HG03342 (cell line): ENCODE measurements at regions not wholly inside any gene's neighbourhood (a gene's known extent, or its start where the extent isn't known, plus 50 kb on each side); places are given as distances from the start of the nearest gene placed in this dataset.
"Not testable (repeated sequence)": the region's sequence is repeated elsewhere in the genome, so short reads cannot be mapped to it uniquely, and the experiment has no call there.

Experiments
- ATAC-seq: cut with Tn5 transposase; IDR thresholded peaks from one replicate; pipeline ENCODE4 v1.9.1; 2021; ENCODE audit warnings: mild to moderate bottlenecking, moderate library complexity; ENCODE audit not compliant: unreplicated experiment

GRCh38 chr21:6130734-6131133 is 4390.6 kb upstream of the TPTE start:
- ATAC-seq = not testable (repeated sequence)

GRCh38 chr21:6133373-6133772 is 4388.0 kb upstream of the TPTE start:
- ATAC-seq = not testable (repeated sequence)

- not testable (repeated sequence) for ATAC-seq
Measured at GRCh38 chr21:6133852-6134630, 4387.3 kb upstream of the TPTE start.

GRCh38 chr21:6136732-6137131 is 4384.7 kb upstream of the TPTE start:
- ATAC-seq = not testable (repeated sequence)

GRCh38 chr21:6138244-6139136 is 4382.9 kb upstream of the TPTE start:
- not testable (repeated sequence) for ATAC-seq

GRCh38 chr21:6139331-6139730 is 4382.1 kb upstream of the TPTE start:
- not testable (repeated sequence) for ATAC-seq

GRCh38 chr21:6139862-6140261 is 4381.5 kb upstream of the TPTE start:
- ATAC-seq = not testable (repeated sequence)

GRCh38 chr21:6140467-6141137 is 4380.8 kb upstream of the TPTE start:
- not testable (repeated sequence) for ATAC-seq

GRCh38 chr21:6141138-6141474 is 4380.3 kb upstream of the TPTE start:
- not testable (repeated sequence) for ATAC-seq

GRCh38 chr21:6153154-6153553 is 4368.2 kb upstream of the TPTE start:
- not testable (repeated sequence) for ATAC-seq

GRCh38 chr21:6154524-6155320 is 4366.7 kb upstream of the TPTE start:
- ATAC-seq = not testable (repeated sequence)

- ATAC-seq = not testable (repeated sequence)
Measured at GRCh38 chr21:6156712-6157389, 4364.5 kb upstream of the TPTE start.

- ATAC-seq = not testable (repeated sequence)
Measured at GRCh38 chr21:6157515-6157914, 4363.9 kb upstream of the TPTE start.

GRCh38 chr21:6158171-6158570 is 4363.2 kb upstream of the TPTE start:
- not testable (repeated sequence) for ATAC-seq
